ENCODE measurements at regions not wholly inside any gene's neighbourhood (a gene's known extent, or its start where the extent isn't known, plus 50 kb on each side); places are given as distances from the start of the nearest gene placed in this dataset.
"Not testable (repeated sequence)": the region's sequence is repeated elsewhere in the genome, so short reads cannot be mapped to it uniquely, and the experiment has no call there.

- no peak for DNase-seq
Observed at GRCh38 chr4:57371671-57372070, 261.5 kb upstream of the IGFBP7 start.

- no peak for DNase-seq
Observed at GRCh38 chr4:57370691-57371090, 260.5 kb upstream of the IGFBP7 start.

DNA sequence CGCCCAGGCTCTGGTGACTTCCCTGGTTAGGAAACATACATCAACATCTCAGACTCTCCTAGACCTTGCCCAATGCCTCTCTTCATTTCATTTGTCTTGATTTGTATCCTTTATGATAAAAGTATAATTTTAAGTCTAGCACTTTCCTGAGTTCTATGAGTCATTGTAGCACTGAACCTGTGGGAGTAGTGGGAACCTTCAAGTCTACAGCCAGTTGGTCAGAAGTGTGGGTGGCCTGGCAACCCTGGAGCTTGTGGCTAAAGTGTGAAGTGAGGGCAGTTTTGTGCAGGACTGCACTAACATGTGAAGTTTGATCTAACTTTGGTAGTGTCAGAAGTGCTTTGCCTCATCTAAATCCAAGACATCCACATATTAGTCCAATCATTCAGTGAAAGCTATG is 259.3 kb upstream of the IGFBP7 start:
- DNase-seq, result no peak

- no peak for DNase-seq
Observed at GRCh38 chr4:57364255-57364654, 254.1 kb upstream of the IGFBP7 start.

DNA sequence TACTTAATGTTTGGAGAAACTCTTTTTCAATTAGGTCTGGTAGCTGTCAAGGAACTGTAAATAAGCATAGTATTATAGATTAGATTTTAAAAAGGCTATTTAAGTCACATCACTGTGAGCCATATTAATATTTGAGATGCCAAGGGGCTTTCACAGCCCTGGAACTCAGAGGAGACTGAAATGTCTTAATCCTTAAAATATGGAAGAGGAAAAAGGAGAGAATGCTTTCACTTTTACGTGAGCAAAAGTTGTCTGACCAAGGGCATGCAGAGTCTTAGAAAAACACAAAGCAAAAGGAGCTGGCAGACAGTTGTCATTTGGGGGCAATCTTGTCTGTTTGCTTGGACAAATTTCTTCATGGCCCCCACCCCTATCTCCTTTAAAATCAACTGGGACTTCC is 253.2 kb upstream of the IGFBP7 start:
- DNase-seq, result no peak

DNA sequence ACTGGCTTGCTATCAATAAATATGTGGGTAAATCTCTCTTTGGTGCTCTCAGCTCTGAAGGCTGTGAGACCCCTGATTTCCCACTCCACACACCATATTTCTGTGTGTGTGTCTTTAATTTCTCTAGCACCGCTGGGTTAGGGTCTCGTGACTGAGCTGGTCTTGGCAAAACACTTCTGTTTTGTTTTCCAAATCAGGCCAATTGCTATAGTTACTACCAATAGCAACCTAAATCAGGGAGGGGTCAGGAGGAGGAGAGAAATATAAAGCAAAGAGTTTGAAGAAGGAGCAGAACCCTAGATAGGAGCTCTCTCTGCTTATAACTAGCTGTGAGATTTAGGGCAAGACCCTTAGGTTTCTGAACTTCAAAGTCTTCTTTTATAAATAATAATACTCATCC is 250.5 kb upstream of the IGFBP7 start:
- no peak for DNase-seq

DNA sequence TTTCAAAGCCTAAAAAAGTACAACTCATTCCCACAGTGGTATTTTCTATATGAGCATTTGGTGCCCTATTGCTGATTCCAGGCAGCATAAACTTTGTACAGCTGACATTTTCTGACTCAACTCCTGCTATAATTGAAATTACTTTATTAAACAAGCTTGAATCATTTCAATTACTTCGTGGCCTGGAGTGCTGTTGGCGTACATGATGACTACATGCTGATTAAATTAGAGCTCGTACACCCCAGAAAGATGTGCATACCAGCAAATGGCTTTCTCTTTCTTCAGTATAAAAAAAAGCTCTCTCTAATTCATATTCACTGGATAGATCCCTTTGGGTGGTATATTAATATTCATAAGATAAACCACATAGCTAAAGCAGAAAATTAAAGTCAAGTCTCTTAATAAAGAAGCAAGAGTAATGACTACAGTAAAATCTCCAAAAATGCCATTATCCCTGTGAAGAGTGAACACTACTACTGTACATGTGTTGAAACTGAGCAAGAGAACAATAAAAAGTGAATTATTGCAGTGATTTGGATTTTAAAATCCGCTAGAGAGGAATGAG is 245.0 kb upstream of the IGFBP7 start:
- no peak for DNase-seq

DNA sequence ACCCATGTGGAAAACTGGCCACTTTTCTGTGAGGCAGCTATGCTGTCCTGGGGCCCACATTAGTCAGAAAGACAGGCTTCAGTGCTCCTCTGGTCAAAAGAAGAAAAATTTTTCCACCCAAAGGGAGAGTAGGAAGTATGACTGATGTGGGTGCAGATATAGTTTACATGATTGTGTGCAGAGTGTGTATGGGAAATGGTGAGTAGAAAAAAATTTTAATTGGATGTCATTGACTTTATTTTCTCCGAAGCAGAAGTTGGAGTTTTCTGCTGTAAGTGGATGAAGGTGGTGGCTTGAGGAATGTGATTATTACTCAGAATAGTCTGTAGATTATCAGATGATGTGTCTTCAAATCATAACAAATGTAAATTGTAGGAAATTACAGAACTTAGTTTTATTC is 241.5 kb upstream of the IGFBP7 start:
- no peak for DNase-seq

DNA sequence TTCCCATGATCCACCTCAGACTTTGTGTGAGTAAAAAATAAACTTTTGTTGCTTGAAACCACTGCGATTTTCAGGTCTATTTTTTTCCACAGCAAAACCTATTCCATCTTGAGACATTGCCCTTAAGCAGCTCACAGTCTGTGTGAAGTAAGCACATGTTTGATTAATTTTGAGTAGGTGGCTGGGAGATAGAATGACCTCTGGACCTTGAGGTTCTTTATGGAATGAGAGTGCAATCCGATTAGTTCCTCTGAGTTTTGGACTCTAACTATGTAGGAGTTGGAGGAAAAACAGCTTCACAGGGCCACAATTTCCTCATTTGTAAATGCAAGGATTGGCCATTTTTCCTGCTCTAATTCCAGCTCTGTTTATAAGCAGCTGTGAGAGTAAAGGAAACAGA is 234.1 kb upstream of the IGFBP7 start:
- no peak for DNase-seq

DNA sequence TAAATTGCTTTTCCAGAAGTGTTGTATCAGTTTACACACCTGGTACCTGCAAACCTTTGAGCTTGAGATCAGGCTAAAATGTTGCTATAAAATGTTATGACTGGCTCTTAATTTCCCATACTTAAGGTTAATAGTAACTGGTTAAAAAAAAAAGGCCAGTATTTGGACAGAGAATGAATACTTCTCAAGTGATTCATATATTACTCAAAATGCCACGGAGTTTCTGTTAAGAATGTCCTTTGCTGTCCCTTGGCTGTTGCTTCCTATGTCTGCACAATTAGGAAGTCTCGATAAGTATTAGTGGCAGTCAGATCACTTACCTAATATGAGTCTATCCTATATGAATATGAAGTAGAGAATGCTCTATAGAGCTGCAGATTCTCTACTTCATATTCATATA is 232.2 kb upstream of the IGFBP7 start:
- DNase-seq, result no peak

GRCh38 chr4:57338861-57339260 is 228.7 kb upstream of the IGFBP7 start:
- DNase-seq, result not testable (repeated sequence)

GRCh38 chr4:57333684-57334083 is 223.5 kb upstream of the IGFBP7 start:
- no peak for DNase-seq

DNA sequence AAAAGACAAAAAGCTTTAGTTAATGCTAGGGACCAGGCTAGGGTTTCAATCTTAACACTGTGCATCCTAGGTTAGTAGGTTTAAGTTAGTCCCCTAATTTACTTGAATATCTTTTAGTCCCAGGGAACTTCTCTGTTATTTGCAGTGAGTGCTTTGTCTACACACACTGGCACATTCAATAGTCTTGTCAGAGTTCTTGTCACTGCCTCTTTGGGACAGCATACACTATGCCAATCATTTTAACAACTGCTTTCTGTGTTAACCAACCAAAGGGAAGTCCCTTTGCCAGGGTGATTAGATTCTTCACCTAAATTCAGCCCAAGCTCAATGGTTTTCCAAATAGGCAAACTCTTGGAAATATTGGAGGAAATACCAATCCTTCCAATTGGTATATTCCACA is 221.8 kb upstream of the IGFBP7 start:
- no peak for DNase-seq

- no peak for DNase-seq
Observed at GRCh38 chr4:57329279-57329678, 219.1 kb upstream of the IGFBP7 start.

DNA sequence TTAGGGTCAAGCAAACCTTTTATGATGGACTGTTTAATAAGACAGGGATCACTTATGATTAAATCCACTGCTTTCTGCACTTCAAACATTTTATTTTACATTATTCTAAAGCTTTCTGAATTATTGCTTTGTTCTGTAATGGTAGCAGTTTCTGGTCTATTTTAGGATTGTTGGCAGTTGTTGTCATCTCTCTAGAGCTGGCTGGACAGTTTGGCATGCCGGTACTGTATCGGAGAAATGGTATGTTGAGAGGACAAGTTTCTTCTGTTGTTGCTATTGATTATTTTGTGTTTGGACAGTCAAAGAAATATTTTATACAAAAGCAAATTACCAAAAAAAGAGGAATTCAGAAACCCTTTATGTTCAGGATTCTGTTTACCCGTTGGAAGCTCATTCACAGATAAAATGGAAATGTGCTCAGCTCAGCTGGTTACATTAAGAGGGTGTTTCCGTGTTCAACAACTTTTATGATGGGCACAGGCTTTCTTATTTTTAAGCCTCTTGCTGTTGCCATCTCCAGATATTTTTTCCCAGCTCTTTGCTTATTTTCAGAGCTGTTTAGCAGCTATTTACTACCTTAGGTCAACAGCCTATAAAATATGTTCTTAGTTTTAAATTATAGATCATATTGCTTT is 214.6 kb upstream of the IGFBP7 start:
- DNase-seq, result no peak

DNA sequence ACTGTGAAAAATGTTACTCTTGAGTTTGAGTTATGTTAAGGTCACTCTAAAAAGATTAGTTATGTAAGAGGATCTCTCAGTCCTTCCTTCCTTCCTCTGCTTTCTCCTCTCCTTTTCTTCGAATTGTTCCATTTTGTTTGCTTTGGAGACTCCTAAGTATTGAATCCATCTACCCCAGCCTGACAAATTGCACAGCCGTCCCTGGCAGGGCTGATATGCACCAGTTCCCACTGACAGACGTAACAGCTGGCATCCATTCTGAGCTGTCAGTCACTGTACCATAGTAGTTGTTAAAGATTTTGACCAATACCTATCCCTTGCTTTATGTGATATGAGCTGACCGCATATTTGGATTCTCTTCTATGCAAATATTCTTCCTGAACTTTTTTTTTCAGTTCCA is 210.7 kb upstream of the IGFBP7 start:
- DNase-seq, result no peak

DNA sequence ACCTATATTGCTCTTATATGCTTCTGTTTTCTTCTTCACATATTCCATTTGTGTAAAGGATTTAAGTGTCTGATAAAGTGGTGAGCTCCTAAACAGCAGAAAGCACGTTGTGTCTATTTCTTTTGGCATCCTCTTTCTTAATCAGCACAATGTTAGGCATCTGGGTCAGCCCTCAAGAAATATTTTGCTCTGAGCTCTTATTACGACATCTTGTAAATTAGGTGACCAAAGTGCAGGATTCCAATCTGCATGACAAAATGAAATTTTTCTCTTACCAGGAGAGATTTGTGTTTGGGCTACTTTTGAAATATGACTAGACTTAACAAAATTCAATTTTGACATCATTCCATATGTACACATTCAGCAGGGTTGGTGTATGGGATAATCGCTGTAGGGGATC is 210.0 kb upstream of the IGFBP7 start:
- DNase-seq, result no peak

- DNase-seq, result no peak
Observed at GRCh38 chr4:57318703-57319102, 208.5 kb upstream of the IGFBP7 start.

GRCh38 chr4:57314636-57315035 is 204.5 kb upstream of the IGFBP7 start:
- no peak for DNase-seq

DNA sequence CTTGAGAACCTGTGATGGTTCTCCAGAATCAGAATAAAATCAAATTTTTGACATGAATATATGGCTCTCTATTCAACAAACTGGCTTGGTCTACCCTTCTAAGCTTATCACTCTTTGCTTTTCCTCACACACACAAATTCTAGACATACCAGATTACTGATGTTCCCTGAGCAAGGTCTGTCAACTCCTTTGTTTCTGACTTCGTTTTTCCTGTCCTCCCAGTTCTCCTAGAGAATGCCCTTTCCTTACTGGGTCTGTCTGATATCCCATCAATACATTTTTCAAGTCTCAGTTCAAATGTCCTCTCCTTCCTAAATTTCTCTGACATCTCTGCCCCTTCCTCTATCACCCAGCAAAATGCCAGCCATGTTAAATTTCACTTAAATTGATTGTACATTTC is 202.1 kb upstream of the IGFBP7 start:
- no peak for DNase-seq

GRCh38 chr4:57309658-57310057 is 199.5 kb upstream of the IGFBP7 start:
- no peak for DNase-seq

DNA sequence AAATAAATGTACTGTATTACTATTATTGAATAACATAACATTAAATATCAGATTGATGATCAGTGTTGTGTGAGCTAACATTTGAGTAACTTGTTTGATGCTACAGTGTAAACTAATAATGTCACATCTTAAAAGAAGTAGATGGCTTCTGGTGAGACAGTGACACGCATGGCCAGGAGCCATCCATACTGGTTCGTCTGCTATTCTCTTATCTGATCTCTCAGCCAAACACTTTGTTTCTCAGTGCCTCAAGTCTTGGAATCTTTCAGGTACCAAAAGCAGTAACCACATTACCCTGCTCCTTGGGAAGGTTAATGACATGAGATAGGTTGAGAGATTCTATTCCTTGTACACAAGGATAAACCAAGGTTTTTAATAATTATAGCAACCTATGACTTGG is 198.1 kb upstream of the IGFBP7 start:
- no peak for DNase-seq

GRCh38 chr4:57305836-57306235 is 195.7 kb upstream of the IGFBP7 start:
- no peak for DNase-seq

GRCh38 chr4:57303012-57303751 is 193.0 kb upstream of the IGFBP7 start:
- no peak for DNase-seq

GRCh38 chr4:57300300-57300699 is 190.1 kb upstream of the IGFBP7 start:
- DNase-seq, result not testable (repeated sequence)
